ENCODE measurements at regions not wholly inside any gene's neighbourhood (a gene's known extent, or its start where the extent isn't known, plus 50 kb on each side); places are given as distances from the start of the nearest gene placed in this dataset.

DNA sequence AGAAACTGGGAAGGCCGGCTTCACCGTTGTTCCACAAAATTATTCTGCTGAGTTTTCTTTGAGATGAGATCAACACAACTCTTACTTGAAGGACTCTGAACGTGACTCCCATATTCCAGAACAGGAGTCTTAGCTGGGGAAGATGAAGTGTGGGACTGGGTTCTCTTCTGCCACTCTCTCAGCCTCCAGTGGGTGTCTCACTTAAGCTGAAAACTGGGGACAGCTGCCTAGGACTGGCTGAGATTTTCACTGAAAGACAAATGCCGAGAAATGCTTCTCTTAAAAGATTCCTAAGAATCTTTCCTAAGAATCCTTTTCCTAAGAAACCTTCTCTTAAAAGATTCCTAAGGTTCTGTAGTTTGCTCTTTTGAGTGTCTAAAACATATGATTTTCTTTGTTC lies 156.6 kb upstream of the LHCGR start:
- DNase-seq (ENCODE audit: low spot score) = peak; percentile 35

DNA sequence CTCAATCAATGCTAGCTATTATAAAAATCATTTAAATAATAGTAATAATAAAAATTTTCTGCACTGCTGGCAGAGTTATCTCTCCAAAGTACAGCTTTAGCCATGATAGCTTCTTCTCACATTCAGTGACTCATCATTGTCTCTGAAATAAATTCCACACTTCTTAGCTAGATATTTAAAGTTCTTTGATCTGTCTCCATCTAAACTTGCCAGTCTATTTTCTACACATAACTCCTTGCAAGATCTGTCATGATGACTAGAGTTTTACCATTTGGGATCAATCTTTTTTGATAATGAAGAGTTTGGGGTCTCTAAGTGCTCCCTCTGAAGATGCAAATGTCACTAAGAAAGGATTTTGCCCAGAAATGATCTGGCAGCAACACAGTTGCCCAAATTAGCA lies 155.4 kb upstream of the LHCGR start:
- DNase-seq (ENCODE audit: low spot score) = no peak

- DNase-seq (ENCODE audit: low spot score) = peak; percentile 67
Measured at GRCh38 chr2:48906633-48907032, 151.1 kb upstream of the LHCGR start.

GRCh38 chr2:48905696-48906095 lies 150.2 kb upstream of the LHCGR start:
- DNase-seq (ENCODE audit: low spot score) = peak; percentile 46

- no peak for DNase-seq (ENCODE audit: low spot score)
Measured at GRCh38 chr2:48902521-48902920, 147.0 kb upstream of the LHCGR start.

DNA sequence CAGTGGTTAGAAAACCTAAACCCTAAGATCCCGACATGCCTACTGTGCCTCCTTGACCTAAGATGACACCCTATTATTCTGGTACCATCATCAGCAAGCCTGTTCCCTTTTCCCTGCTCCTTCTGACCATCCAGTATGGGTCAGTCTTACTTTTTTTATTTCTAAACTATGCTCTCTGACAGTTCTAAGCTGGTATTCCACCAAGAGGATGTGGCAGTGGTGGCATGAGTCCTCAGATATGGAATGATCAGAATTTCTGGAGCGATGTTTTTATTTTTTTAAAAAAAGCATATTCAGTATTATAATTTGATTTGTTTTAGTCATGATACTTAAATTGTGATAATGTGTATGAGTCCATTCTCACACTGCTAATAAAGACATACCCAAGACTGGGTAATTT lies 145.9 kb upstream of the LHCGR start:
- no peak for DNase-seq (ENCODE audit: low spot score)

GRCh38 chr2:48901015-48901343 lies 145.5 kb upstream of the LHCGR start:
- no peak for DNase-seq (ENCODE audit: low spot score)

- peak; percentile 97 for DNase-seq (ENCODE audit: low spot score)
Measured at GRCh38 chr2:48900321-48901014, 144.9 kb upstream of the LHCGR start.

DNA sequence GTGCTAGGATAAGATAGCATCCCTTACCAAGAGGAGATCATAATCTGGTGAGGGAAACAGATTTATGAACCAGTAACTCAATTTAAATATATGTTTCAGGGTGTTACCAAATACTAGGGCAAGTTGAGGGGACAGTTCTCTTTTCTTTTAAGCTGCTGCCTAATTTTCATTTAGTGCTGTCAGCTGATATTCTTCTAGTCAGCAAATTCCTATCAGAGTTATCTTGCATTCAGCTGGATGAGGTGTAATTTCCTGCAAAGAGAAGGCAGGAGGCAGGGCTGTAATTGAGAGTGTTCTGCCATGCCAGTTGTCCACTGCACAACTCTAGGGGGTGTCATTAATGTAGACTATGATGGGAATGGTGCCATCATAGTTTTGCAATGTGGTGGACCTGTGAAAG lies 141.3 kb upstream of the LHCGR start:
- no peak for DNase-seq (ENCODE audit: low spot score)

- no peak for DNase-seq (ENCODE audit: low spot score)
Measured at GRCh38 chr2:48890454-48891131, 135.1 kb upstream of the LHCGR start.

GRCh38 chr2:48888066-48888465 lies 132.5 kb upstream of the LHCGR start:
- DNase-seq (ENCODE audit: low spot score) = no peak

DNA sequence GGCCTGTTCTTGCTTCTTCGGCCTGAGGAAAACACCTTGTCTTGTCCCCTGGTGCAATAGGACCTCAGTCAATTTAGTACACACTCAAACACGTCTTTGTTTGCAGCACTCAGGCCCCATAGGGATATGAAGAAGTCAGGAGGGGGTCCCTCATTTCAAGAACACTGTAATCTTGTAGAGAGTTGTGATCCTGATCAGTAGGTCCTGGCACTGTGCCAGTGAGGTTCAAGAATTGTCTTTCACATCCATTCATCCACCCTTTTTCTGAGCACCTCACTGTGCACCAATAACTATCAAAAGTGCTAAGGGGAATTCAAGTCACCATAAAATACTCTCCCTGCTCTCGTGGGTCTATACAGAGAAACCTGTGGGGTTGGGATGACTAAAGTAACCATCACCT lies 131.4 kb upstream of the LHCGR start:
- no peak for DNase-seq (ENCODE audit: low spot score)

DNA sequence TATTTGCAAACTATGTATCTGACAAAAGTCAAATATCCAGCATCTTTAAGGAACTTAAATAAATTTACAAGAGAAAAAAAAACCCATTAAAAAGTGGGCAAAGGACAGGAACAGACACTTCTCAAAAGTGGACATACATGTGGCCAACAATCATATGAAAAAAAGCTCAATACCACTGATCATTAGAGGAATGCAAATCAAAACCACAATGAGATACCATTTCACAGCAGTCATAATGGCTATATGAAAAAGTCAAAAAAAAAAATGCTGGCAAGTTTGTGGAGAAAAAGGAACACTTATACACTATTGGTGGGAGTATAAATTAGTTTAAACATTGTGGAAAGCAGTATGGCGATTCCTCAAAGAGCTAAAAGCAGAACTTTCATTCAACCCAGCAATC lies 130.3 kb upstream of the LHCGR start:
- DNase-seq (ENCODE audit: low spot score) = no peak

DNA sequence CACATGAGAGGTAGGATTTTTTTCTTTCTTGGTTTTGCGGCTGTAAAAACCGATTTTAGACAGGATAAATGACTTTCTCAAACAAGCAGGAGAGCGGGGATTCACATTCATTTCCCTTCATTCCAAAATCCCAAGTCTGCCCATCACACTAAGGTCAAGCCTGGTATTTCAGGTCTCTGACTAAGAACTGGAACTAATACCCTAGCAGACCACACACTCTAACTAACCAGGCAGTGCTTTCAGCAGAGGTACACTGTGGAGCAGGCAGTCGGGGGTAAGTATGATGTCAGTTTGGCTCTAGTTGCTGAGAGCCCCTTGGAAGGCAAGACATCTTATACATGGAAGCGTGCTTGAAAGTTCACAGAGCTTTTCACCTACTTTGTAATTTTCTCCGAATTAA lies 128.1 kb upstream of the LHCGR start:
- no peak for DNase-seq (ENCODE audit: low spot score)

- DNase-seq (ENCODE audit: low spot score) = no peak
Measured at GRCh38 chr2:48874282-48874681, 118.8 kb upstream of the LHCGR start.

DNA sequence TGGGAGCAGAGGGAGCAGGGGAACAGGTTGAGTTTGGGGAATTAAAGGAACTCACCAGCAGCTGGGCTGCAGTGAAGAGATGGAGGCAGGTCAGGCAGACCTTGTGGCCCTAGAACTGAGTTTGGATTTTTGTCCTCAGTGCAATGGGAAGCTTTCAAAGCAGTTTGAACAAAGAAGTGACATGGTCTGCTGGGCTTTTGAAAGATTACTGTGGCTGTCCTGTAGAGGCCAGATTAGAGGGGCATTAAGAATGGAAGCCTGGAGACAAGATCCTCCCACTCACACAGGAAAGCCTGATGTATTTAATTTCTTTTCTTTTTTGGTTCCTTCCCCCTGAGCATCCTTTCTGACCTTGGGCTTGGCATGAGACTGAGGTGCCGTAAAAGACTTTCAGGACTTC lies 118.1 kb upstream of the LHCGR start:
- DNase-seq (ENCODE audit: low spot score) = no peak

- no peak for DNase-seq (ENCODE audit: low spot score)
Measured at GRCh38 chr2:48870942-48871341, 115.4 kb upstream of the LHCGR start.

DNA sequence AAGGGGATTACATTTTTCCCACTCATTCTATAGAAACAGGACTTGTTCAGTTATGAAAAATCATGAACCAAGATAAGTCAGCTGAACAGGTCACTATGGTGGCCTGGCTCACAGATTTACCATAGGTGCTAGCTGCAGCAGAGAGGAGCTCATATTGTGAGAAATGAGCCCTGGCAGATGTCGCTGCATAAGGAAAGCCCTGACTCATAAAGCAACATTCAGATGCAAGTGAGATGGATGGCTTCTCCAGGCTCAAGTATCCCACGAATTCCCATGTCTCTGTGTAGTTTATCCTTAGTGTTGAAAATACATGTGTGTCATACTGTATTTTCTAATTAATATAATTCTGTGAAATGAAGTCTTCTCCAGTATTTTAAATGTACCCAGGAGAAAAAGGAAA lies 115.0 kb upstream of the LHCGR start:
- no peak for DNase-seq (ENCODE audit: low spot score)

- DNase-seq (ENCODE audit: low spot score) = no peak
Measured at GRCh38 chr2:48865704-48866103, 110.2 kb upstream of the LHCGR start.

- DNase-seq (ENCODE audit: low spot score) = no peak
Measured at GRCh38 chr2:48860380-48860779, 104.9 kb upstream of the LHCGR start.

DNA sequence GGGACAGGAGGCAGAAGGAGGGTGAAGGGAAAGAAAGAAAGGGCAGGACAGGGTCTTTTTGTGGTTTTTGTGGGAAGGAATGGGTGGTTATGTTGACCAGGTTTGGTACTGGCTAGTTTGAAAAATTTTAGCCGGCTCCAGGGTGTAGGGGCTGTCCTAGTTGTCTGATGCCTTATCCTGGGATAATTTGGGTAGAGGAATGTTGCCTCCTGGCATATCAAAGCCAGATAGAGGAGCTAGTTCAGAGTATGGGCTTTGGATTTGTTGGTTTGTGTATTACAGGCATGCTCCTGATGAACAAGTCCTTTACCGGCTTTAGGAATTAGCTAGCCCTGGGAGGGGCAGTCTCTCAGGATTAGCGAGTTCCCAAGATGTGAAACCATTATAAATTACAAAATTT lies 101.1 kb upstream of the LHCGR start:
- no peak for DNase-seq (ENCODE audit: low spot score)

GRCh38 chr2:48856144-48856543 lies 100.6 kb upstream of the LHCGR start:
- DNase-seq (ENCODE audit: low spot score) = no peak

- no peak for DNase-seq (ENCODE audit: low spot score)
Measured at GRCh38 chr2:48855142-48855541, 99.6 kb upstream of the LHCGR start.

- no peak for DNase-seq (ENCODE audit: low spot score)
Measured at GRCh38 chr2:48854681-48855080, 99.2 kb upstream of the LHCGR start.
